ENCODE measurements at regions not wholly inside any gene's neighbourhood (a gene's known extent, or its start where the extent isn't known, plus 50 kb on each side); places are given as distances from the start of the nearest gene placed in this dataset.

DNA sequence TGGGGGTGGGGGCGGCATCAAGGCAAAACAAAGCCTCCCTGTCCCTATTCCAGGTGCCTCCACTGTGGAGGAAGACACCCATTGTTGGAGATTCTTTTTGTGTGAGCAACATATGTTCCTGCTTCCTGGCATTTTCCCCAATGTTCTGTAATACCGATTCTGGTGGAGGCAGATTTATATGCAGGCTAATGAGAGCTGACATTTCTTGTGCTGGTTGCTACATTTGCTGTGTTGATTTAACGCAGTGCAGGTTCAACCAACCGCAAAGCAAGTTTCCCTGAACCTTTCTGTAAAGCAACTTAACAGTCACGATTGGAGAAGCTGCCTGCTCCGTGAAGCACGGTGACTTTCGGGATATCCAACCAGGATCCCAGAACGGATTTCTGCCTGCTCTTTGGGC lies 260.5 kb downstream of the CBLN1 start:
- DNase-seq: peak; percentile 30

DNA sequence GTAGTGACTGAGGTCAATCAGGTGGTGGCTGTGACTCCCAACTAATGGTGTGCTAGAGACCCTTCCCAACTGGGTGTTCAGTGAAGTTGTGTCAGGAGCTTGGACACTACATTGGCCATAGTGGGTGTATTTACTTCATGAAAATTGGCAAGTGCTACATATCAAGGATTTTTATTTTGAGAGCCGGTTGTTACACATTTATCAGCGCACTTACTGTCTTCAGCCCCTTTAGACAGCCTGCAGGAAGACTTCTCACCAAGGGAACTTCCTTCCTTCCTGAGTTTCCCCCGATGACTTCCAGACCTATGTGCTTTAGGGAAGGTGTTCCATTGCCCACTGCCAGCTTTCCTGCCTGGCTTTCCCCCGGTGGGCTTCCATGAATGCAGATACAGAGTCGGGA lies 261.2 kb downstream of the CBLN1 start:
- DNase-seq: no peak

DNA sequence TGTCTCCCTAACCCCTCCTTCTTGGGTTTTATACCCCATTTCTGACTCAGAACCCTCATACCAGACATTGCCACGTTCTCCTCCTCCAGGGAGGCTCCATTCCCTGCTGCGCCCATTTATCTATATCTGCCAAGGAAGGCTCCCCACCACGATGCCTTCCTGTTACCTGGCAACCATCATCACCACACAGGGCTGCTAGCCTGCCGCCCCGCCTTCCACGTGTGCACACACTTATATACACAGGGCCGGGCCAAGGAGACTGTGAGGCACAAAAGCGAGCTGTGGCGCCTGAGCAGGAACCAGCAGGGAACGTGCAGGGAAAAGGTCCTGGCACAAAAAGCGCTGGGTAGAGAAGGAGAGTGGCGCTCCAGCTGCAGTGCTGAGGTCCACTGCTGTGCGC lies 261.8 kb downstream of the CBLN1 start:
- no peak for DNase-seq

DNA sequence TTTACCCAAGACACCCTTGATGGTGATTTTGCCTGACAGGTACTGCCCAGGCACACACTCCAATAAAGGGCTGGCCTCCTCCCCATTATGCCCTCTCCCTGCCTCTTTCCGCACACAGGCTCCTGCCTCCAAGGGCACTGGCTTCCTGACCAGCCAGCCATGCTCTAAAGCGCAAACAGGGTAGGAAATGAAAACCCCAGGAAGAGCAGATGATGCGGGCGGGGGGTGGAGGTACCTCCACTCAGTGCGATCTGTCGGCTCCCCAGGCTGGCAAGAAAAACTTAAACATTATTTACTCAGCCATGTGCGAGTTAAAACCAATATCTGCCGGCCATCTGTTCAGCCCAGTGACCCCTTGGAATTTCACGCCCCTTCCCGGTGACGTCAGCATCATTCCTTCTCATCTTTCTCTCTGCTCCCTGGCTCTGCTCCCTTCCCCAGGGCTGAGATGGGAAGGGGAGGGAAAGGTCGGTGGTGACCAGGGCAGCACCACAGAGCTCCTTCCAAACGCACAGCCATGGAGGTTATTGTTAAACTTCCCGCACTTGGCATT lies 262.5 kb downstream of the CBLN1 start:
- DNase-seq: no peak

DNA sequence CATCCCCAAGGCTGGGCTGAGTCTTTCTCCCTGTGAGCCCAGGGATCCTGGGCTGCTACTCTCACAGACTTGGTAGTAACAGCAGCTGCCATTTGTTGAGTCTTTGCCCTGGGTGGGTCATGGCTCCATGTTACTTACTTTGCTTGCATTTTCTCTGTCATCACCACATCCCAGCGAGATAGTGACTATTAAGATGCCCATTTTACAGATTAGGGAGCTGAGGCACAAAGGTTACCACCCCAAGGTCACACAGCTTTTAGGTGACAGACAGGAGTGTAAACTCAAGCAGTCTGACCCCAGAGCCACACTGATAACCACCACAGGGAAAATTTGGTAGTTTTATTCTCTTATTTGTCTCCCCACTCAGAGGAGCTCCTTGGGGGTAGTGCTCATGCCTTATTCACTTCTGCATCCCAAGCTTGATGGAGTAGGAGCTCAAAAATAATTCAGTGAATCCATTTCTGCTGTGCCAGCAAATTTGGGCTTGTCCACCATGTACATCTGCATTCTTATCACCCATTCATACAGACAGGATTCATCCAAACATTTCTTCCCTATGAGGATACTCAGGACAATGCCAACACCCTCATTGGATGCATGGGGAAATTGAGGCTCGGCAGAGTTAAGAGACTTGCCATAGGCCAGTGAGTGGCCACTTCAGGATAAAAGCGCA lies 263.2 kb downstream of the CBLN1 start:
- no peak for DNase-seq

DNA sequence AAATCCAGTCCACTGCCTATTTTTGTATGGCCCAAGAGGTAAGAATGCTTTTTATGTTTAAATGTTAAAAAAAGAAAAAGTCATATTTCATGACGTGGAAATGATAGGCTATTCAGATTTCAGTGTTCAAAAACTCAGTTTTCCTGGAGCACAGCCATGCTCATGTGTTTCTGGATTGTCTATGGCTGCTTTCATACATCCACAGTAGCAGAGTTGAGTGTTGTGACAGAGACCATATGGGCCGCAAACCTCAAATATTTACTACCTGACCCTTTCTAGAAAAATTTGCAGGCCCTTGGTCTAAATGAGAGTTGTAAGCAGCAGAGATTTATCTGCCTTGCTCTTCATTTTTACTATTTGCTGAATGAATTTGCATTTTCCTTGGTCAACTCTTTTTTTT lies 264.1 kb downstream of the CBLN1 start:
- no peak for DNase-seq

DNA sequence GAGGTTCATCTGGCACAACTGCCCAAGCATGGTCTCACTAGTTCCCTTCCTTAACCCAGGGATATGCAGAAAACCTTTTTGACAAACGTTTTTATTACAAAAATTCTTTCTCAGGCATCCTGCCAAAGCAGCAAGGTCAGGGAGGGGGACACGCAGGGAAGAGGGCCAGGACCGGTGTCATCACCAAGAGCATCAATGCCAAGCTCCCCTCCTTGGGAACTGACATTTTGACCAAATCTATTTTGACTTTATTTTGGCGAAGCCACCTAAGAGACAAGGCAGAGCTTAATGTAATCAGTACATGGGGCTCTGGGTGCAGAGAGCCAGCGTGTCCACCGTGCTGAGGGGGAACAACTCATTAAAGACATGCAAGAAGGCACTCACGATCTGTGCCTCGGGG lies 265.2 kb downstream of the CBLN1 start:
- DNase-seq: no peak

DNA sequence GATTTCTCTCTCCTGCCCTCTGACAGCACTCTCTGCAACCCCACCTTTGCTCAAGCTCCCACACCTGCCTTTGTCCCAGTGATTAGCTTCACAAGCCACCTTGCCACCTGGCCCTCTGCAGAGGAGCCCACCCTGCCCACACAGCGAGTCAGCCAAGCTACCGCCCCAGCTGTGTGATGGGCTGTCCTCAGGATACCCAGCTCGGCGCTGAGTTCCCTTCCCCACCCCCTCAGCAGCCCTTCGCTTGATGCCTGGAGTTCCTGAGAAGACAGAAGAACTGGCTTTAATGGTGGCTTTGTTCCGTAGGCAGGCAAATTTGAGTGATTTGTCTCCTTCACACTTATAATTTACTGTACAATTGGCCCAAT lies 266.4 kb downstream of the CBLN1 start:
- DNase-seq: no peak

DNA sequence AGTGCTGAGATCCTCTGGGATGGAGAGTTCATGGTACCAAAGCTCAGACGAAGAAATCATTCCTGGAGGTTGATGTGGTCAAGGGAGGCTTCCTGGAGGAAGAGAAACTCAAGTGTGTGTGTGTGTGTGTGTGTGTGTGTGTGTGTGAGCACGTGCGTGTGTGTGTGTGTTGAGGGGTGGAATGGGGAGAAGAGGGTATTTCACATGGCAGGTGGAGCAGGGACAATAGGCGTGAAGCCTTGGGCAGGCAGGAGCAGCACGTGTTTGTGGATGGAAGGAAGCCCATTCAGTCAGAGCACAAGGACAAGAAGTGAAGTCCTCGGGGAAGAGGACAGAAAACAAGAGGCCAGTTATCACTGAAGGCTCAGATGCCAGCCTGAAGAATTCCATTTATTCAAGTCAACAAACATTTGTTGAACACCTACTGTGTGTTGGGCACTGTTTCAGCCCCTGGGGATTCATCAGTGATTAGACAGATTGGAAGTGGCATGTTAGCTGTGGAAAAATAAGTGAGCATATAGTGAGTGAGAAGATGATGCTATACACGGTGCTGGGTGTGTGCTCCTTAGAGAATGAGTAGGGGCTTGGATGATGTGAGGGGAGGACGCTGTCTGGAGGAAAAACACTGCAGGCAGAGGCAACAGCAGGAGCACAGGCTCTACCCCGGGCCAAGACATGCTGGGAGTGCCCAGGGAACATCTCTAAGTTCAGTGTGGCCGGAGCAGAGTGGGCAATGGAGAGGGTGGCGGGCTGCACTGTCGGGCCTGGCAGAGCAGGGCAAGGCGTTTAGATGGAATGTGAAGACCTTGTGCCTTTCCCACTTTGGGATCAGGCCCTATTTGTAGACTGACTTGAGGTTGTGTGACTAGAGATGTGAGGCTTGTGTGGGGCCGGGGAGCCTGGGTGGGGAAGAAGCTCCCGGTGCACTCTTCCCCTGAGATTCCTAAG lies 267.1 kb downstream of the CBLN1 start:
- no peak for DNase-seq

DNA sequence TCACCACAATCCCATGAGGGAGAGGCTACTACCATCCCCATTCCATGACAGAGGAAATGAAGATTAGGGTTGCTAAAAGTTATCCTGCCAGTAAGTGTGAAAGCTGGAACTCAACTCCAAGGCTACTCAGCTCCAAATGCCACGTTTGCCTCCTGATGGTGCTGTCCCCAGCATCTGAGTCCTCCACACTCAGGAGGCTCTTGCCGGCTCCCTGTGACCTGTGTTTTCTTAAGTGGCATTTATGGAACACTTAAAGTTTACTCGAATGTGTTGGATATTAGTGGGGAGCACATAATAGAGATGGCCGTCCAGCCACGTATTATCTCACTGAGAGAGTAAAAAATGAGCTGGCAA lies 267.9 kb downstream of the CBLN1 start:
- no peak for DNase-seq

DNA sequence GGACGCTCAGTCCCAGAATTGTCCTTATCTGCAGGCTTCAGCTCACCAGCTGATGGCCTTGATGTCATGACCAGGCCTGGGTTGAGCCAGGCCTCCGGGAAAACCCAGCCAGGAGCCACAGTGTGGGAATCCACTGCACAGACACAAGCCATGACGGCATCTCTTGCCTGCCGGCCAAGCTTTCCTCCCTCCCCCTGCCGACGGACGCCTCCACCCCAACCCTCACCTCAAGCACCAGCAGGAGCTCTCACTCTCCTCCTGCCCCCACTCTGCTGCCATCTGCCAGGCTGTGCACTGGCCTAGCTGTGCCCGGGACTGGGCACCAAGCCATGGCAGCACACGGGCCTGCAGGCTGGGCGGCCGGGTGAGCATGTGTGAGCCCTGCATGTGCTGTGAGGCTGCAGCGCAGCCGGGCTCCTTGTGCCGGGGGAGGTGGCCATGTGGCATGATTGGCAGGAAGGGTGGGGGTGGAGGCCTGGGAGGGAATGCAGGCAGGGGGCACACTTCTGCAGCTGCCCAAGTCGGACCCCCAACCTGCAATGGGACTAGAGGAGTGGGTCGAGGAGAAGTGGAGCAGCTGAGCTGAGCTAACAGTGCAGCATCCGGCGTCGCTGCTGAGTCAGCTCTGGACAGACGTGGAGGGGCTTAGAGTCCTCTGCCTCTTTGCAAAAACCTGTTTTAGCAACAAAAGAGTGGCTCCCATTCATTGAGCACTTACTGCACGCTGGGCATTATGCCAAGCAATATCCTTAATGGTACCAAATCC lies 268.5 kb downstream of the CBLN1 start:
- DNase-seq: peak; percentile 60

DNA sequence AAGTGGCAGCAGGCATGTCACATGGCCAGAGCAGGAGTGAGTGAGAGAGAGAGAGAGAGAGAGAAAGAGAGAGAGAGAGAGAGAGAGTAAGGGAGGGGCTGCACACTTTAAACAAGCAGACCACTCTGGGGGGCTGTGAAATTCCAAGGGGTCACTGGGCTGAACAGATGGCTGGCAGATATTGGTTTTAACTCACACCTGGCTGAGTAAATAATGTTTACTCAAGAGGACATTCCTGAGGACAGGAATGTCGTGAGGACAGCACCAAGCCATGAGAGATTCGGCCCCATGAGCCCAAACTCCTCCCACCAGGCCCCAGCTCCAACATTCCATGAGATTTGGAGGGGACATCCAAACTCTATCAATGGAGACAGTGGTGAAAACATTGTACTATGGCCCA lies 269.7 kb downstream of the CBLN1 start:
- no peak for DNase-seq

DNA sequence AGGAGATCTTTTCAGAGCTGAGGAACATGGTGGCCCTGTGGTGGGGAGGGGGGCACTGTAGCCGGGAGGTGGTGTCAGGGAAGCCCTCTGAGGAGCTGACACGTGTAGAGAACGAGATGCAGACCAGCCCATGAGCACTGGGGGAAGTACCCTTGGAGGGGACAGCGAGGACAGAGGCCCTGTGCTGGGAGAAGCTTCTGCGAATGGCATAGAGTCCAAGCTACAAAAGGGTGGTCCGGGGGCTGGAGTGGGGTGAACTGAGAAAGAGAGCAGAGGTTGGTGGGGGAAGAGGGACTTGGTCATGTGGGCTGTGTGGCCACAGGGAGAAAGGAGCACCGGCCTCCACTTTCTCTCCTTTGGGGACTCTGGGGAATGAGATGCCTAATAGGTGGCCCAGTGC lies 270.8 kb downstream of the CBLN1 start:
- no peak for DNase-seq

DNA sequence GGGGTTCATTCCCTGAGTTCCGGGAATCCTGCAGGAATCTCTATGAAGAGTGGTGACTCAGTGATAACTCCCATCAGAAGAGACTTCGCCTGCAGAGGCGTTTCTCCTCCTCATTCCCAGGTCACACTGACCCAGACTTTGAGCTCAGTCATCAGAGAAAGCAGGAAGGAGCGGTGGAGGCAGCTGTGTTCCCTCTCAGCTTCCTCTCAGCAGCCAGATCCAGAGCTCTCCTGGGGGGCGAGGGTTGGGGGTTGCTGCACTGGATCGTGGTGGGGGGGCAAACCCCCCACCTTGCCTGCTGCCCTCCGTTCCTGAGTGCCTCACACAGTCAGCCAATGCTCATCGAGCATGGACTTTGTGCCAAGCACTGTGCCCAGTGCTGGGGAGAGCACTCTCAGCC lies 271.2 kb downstream of the CBLN1 start:
- DNase-seq: no peak

DNA sequence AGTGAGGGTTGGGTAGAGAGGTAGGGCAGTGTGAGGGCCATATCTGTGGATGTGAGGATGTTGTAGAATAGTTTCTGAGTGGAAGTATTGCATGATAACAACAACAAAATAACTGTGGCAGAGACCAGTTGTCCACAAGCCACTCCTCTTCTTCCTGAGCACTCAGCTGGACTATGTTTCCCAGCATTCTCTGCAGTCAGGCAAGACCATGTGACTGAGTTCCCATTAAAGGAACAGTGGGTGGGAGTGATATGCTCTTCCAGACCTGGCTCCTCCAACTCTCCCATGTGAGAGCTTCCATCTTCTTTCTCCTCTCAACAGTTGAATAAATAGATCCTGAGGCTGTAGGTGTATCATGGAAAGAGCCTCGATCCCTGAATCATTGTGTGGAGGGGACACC lies 272.4 kb downstream of the CBLN1 start:
- no peak for DNase-seq

DNA sequence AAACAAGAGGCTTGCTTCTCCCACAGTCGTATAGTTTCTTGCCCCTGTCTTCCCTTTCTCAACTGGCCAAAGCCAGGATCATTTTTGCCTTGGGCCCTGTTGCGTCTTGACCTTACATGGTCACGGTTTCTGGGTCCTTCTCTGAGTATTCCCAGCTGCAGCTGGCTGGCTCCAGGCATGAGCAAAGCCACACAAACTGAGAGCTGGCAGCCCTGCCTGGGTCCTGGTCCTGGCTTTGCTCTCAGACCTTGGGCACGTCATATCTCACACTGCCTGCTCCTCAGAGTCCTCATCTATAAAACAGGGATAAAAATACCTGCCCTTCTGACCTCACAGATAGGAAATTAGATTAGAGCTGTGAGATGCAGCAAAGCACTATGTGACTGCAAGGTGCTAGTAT lies 277.6 kb downstream of the CBLN1 start:
- DNase-seq: no peak

DNA sequence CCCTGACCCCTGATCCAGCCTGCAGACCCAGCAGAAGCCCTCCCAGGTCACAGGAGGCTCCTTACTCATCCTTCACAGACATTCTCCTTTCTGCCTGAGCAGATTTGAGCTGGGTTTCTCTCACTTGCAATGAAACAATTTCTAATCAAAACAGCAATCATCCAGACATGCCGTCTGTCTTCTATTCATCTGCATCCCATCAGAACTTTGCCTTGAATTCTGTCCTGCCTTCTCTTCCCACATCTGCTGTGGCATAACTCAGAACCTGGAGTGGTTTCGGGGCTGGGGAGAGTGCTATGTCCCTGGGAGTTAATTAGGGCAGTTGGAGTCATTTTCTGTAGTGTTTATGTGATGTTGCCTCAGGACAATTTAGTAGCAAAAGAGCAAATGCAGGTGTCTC lies 278.6 kb downstream of the CBLN1 start:
- DNase-seq: peak; percentile 89

DNA sequence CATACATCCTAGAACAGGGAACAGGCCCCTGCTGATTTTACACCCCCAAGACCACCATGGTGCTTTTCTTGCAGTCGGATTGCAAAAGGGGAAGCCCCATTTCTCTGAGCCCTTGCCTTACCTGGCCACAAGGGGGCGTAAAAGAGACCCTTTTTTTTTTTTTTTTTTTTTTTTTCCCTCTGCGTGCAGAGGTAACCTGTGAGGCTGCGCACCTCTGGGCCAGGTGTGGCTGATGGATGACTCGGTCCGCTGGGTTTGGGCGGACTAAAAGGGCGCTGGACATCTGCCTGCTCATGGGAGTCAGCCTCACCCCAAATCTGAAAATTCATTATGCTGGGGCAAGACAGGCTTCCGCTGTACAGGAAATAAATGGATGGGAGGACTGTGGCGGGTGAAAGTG lies 281.0 kb downstream of the CBLN1 start:
- peak; percentile 48 for DNase-seq

DNA sequence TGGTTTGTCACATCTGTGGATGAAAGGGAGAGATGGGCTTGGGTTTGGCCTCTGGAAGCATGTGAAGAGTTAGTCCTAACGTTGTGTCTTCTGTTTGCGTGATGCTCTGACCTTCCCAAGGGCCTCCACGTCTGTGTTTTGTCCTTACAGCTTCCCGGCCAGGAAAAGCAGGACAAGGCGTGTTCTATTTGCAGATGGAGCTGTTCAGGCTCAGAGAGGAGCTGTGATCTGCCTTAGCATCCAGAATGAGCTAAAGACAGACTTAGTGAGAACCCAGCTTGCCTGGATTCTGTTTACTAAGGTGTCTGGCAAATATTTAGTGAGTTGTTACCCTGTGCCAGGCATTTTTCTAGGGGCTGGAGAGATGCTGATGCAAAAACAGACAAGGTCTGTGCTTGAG lies 282.1 kb downstream of the CBLN1 start:
- DNase-seq: no peak

DNA sequence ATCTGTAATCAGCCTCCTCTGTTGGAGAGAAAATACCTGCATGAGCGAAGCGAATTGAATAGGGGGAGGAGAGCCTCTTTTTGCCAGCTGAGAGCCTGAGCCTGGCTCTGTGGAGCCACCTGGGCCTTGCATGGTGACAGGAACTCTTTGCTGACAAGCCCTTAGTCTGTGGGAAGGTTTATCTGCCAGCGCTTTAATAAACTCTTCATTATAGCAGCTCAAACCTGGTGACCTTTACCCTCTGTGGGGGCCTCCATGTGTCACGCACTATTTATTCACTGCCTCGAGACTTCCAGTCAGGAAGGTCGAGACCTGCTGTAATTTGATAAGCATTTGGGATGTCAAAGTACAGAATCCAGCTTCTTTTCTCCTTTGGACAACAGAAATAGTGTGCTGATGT lies 282.6 kb downstream of the CBLN1 start:
- no peak for DNase-seq

DNA sequence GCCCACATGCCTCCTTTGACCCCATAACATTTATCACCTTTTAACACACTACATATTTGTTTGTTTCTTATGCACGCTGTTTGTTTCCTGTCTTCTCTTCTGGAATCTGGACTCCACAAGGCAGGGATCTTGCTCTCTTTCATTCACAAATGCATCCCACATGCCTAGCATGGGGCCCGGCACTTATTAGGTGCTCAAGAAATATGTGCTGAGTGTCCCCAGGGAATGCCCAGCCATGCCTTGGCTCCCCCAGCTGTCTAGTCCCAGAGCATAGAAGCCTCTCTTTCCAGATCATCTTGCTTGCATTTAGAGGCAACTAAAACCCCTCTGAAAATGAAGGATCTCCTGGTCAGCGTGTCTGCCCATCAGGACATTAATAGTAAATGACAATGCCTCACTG lies 283.7 kb downstream of the CBLN1 start:
- DNase-seq: no peak

DNA sequence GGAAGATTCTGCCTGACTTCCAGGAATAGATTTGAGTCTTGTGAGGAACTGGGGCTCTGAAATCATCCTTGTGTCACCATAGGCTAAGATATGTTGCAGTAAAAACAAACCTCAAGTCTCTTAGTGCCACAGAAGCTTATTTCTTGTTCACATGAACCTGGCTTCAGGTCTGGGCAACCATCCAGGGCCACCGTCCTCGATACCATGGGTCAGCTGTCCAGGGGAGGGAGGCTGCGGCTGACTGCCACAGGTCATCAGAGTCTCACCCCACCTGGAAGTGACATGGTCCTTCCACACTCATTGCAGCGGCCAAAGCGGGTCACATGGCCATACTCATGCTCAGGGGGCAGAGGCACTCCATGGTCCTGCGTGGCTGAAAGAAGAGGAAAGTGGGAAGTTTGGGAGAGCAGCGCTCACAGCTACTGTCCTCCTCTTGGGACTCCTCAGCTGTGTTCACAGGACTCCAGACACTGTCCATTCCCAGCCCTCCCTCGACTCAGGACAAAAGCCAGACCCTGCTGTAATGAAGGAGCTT lies 284.5 kb downstream of the CBLN1 start:
- DNase-seq: no peak

DNA sequence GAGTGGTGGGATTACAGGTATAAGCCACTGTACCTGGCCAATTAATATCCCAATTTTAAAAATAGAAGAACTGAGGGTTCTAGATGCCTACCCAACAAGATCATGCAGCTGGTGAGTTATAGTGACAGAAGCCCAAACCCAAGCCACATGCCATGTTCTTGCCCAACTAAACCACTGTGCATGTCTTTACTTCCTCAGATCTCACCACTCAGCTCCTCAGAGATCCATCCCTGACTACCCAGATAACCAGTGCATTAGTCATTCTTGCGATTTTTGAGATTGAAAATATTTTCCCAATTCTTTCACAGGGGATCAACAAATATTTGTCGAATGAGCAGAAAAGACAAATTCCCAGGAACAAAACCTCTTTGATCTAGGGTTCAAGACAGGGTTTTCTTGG lies 303.1 kb downstream of the CBLN1 start:
- DNase-seq: no peak
